ENCODE measurements at regions not wholly inside any gene's neighbourhood (a gene's known extent, or its start where the extent isn't known, plus 50 kb on each side); places are given as distances from the start of the nearest gene placed in this dataset.

DNA sequence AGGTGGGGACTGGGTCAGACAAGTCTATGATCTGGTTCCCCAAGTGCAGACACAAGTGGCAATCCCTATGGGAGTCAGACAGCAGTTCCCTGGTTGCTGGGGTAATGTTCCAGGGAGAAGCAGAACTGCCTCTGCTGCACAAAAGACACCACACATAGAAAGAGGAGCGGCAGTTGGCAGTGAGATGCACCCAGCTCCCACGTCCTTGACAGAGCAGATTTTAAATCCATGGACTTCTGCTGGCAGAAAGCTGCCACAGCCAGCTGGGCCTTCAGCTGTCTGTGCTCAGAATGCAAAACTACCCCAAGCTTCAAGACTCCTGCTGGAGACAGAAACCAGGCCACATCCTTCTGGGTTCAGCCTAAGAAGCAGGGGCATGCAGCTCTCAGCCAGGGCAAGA lies 147.2 kb downstream of the ETAA1 start:
- Histone ChIP-seq H3K4me3 (ENCODE audit: low read length in 2 of 2) (no peak overlapping the region), H3K9me3 (ENCODE audit: control insufficient read depth in 2 of 2, low read length in 2 of 2) (no peaks in the 10 kb centered on the region), H3K4me1 (ENCODE audit: control insufficient read depth in 2 of 2, insufficient read depth in 2 of 2, low read length in 2 of 2) (no peaks in the 10 kb centered on the region), H3K36me3 (ENCODE audit: control insufficient read depth in 2 of 2, insufficient read depth in 2 of 2, low read length in 2 of 2) (no peaks in the 10 kb centered on the region), H3K9ac (ENCODE audit: low read depth in 1 of 2, low read length in 2 of 2) (no peak overlapping the region), H3K27me3 (ENCODE audit: control insufficient read depth in 2 of 2, insufficient read depth in 2 of 2, low read length in 2 of 2) (no peaks in the 10 kb centered on the region), H3K27ac (ENCODE audit: low read depth in 2 of 2, low read length in 2 of 2) (no peak overlapping the region)

- H3K9ac ChIP-seq (ENCODE audit: low read depth in 1 of 2, low read length in 2 of 2), result no peak overlapping the region
- no peak overlapping the region for H3K27ac ChIP-seq (ENCODE audit: low read depth in 2 of 2, low read length in 2 of 2)
- no peaks in the 10 kb centered on the region for H3K9me3 ChIP-seq (ENCODE audit: control insufficient read depth in 2 of 2, low read length in 2 of 2)
- H3K4me3 ChIP-seq (ENCODE audit: low read length in 2 of 2), result no peak overlapping the region
- no peaks in the 10 kb centered on the region for H3K4me1 ChIP-seq (ENCODE audit: control insufficient read depth in 2 of 2, insufficient read depth in 2 of 2, low read length in 2 of 2)
- H3K36me3 ChIP-seq (ENCODE audit: control insufficient read depth in 2 of 2, insufficient read depth in 2 of 2, low read length in 2 of 2), result no peaks in the 10 kb centered on the region
- no peaks in the 10 kb centered on the region for H3K27me3 ChIP-seq (ENCODE audit: control insufficient read depth in 2 of 2, insufficient read depth in 2 of 2, low read length in 2 of 2)
Observed at GRCh38 chr2:67548317-67549201, 151.4 kb downstream of the ETAA1 start.

DNA sequence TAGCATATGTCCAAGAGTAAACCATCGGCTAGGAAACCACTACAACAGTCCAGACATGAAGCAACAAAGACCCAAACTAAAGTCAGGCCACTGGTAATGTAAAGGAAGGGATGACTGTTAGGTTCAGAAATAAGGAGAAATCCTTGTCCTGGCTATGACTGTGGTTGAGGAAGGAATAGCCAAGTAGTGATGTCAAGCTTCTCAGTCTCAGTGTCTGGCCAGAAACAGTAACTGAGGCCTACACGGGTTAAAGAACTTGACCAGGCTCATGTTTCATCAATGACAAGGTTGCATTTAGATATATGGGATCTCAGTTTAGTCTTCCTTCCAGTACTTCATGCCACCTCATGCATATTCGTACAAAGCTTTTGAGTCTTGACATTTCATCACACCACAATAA lies 162.0 kb downstream of the ETAA1 start:
- no peaks in the 10 kb centered on the region for H3K4me1 ChIP-seq (ENCODE audit: control insufficient read depth in 2 of 2, insufficient read depth in 2 of 2, low read length in 2 of 2)
- H3K27me3 ChIP-seq (ENCODE audit: control insufficient read depth in 2 of 2, insufficient read depth in 2 of 2, low read length in 2 of 2), result no peaks in the 10 kb centered on the region
- no peak overlapping the region for H3K27ac ChIP-seq (ENCODE audit: low read depth in 2 of 2, low read length in 2 of 2)
- H3K9ac ChIP-seq (ENCODE audit: low read depth in 1 of 2, low read length in 2 of 2), result no peak overlapping the region
- no peaks in the 10 kb centered on the region for H3K9me3 ChIP-seq (ENCODE audit: control insufficient read depth in 2 of 2, low read length in 2 of 2)
- no peaks in the 10 kb centered on the region for H3K36me3 ChIP-seq (ENCODE audit: control insufficient read depth in 2 of 2, insufficient read depth in 2 of 2, low read length in 2 of 2)
- no peak overlapping the region for H3K4me3 ChIP-seq (ENCODE audit: low read length in 2 of 2)

- H3K27ac ChIP-seq (ENCODE audit: low read depth in 2 of 2, low read length in 2 of 2), result no peak overlapping the region
- H3K9me3 ChIP-seq (ENCODE audit: control insufficient read depth in 2 of 2, low read length in 2 of 2), result no peaks in the 10 kb centered on the region
- H3K27me3 ChIP-seq (ENCODE audit: control insufficient read depth in 2 of 2, insufficient read depth in 2 of 2, low read length in 2 of 2), result no peaks in the 10 kb centered on the region
- H3K4me3 ChIP-seq (ENCODE audit: low read length in 2 of 2), result no peak overlapping the region
- no peak overlapping the region for H3K9ac ChIP-seq (ENCODE audit: low read depth in 1 of 2, low read length in 2 of 2)
- H3K36me3 ChIP-seq (ENCODE audit: control insufficient read depth in 2 of 2, insufficient read depth in 2 of 2, low read length in 2 of 2), result no peaks in the 10 kb centered on the region
- H3K4me1 ChIP-seq (ENCODE audit: control insufficient read depth in 2 of 2, insufficient read depth in 2 of 2, low read length in 2 of 2), result no peaks in the 10 kb centered on the region
Observed at GRCh38 chr2:67560771-67561456, 163.8 kb downstream of the ETAA1 start.

DNA sequence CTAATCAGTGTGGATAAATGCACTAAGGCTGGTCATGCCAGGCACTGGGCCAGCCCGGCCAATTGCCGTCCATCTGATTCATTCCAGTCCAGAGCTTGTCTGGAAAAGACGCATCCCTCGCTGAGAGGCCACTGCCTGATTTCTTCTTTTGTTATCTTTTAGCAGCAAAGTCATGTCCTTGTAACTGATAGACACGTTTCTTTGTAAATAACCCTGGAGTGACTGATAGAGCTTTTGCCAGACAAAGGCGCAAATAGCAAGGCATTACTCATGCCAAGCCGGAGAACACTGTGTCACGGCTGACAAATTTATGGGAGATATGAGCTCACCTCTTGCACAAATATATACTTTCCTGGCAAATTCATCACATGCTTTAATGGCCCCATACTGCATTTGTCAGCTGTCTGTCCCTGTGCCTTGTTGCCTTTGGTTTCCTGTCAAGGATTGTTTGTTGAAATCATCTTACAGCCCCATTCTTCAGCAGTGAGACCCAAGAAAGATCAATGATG lies 164.4 kb downstream of the ETAA1 start:
- Histone ChIP-seq H3K27ac (ENCODE audit: low read depth in 2 of 2, low read length in 2 of 2) (no peak overlapping the region), H3K4me1 (ENCODE audit: control insufficient read depth in 2 of 2, insufficient read depth in 2 of 2, low read length in 2 of 2) (no peaks in the 10 kb centered on the region), H3K27me3 (ENCODE audit: control insufficient read depth in 2 of 2, insufficient read depth in 2 of 2, low read length in 2 of 2) (no peaks in the 10 kb centered on the region), H3K4me3 (ENCODE audit: low read length in 2 of 2) (no peak overlapping the region), H3K36me3 (ENCODE audit: control insufficient read depth in 2 of 2, insufficient read depth in 2 of 2, low read length in 2 of 2) (no peaks in the 10 kb centered on the region), H3K9me3 (ENCODE audit: control insufficient read depth in 2 of 2, low read length in 2 of 2) (no peaks in the 10 kb centered on the region), H3K9ac (ENCODE audit: low read depth in 1 of 2, low read length in 2 of 2) (no peak overlapping the region)

- no peaks in the 10 kb centered on the region for H3K9me3 ChIP-seq (ENCODE audit: control insufficient read depth in 2 of 2, low read length in 2 of 2)
- no peak overlapping the region for H3K4me3 ChIP-seq (ENCODE audit: low read length in 2 of 2)
- no peak overlapping the region for H3K9ac ChIP-seq (ENCODE audit: low read depth in 1 of 2, low read length in 2 of 2)
- H3K36me3 ChIP-seq (ENCODE audit: control insufficient read depth in 2 of 2, insufficient read depth in 2 of 2, low read length in 2 of 2), result no peaks in the 10 kb centered on the region
- no peaks in the 10 kb centered on the region for H3K27me3 ChIP-seq (ENCODE audit: control insufficient read depth in 2 of 2, insufficient read depth in 2 of 2, low read length in 2 of 2)
- H3K4me1 ChIP-seq (ENCODE audit: control insufficient read depth in 2 of 2, insufficient read depth in 2 of 2, low read length in 2 of 2), result no peaks in the 10 kb centered on the region
- H3K27ac ChIP-seq (ENCODE audit: low read depth in 2 of 2, low read length in 2 of 2), result no peak overlapping the region
Observed at GRCh38 chr2:67564076-67564475, 166.9 kb downstream of the ETAA1 start.

DNA sequence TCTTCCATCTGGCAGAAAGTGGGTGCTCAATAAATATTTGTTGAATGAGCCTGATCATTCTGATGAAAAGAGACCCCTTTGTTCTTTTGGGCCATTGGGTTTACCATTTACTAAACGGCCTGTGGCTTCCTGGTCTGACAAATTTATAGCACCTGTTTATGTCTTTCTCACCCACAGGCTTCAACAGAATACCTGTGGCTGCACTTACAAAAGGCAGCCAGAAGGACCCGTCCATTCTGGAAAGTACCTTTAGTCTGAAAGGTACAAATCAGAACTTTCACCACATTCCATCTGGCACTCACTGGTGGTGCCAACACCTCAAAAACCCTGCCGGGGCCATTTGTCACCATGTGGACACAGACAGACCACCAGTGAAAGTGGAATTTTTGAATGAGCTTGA lies 167.5 kb downstream of the ETAA1 start:
- H3K27ac ChIP-seq (ENCODE audit: low read depth in 2 of 2, low read length in 2 of 2), result no peak overlapping the region

GRCh38 chr2:67565262-67565661 lies 168.1 kb downstream of the ETAA1 start:
- Histone ChIP-seq H3K36me3 (ENCODE audit: control insufficient read depth in 2 of 2, insufficient read depth in 2 of 2, low read length in 2 of 2) (no peaks in the 10 kb centered on the region), H3K4me3 (ENCODE audit: low read length in 2 of 2) (no peak overlapping the region), H3K4me1 (ENCODE audit: control insufficient read depth in 2 of 2, insufficient read depth in 2 of 2, low read length in 2 of 2) (no peaks in the 10 kb centered on the region), H3K27me3 (ENCODE audit: control insufficient read depth in 2 of 2, insufficient read depth in 2 of 2, low read length in 2 of 2) (no peaks in the 10 kb centered on the region), H3K27ac (ENCODE audit: low read depth in 2 of 2, low read length in 2 of 2) (no peak overlapping the region), H3K9ac (ENCODE audit: low read depth in 1 of 2, low read length in 2 of 2) (no peak overlapping the region), H3K9me3 (ENCODE audit: control insufficient read depth in 2 of 2, low read length in 2 of 2) (no peaks in the 10 kb centered on the region)

More for the DNA sequence above, 167.5 kb downstream of the ETAA1 start:
- Histone ChIP-seq H3K9me3 (ENCODE audit: control insufficient read depth in 2 of 2, low read length in 2 of 2) (no peaks in the 10 kb centered on the region), H3K4me3 (ENCODE audit: low read length in 2 of 2) (no peak overlapping the region), H3K4me1 (ENCODE audit: control insufficient read depth in 2 of 2, insufficient read depth in 2 of 2, low read length in 2 of 2) (no peaks in the 10 kb centered on the region), H3K36me3 (ENCODE audit: control insufficient read depth in 2 of 2, insufficient read depth in 2 of 2, low read length in 2 of 2) (no peaks in the 10 kb centered on the region), H3K27me3 (ENCODE audit: control insufficient read depth in 2 of 2, insufficient read depth in 2 of 2, low read length in 2 of 2) (no peaks in the 10 kb centered on the region), H3K9ac (ENCODE audit: low read depth in 1 of 2, low read length in 2 of 2) (no peak overlapping the region)

DNA sequence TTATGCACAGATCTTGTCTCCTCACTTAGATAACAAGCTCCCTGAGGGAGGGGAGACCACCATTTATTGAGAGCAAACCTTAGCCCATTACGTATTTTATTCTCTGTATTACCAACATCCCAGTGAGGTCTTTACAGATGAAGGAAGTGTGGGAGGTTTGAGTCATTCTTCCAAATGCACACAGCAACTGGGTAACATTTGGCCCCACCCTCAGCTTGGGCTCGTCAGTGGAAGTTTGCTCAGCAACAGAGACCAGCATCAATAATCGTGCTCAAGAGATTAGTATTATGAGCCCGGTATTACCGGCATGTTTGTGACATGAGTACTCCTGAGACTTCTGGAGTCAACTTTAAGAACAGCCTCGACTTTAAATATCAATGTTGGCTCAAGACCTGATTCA lies 168.6 kb downstream of the ETAA1 start:
- Histone ChIP-seq H3K4me1 (ENCODE audit: control insufficient read depth in 2 of 2, insufficient read depth in 2 of 2, low read length in 2 of 2) (no peaks in the 10 kb centered on the region), H3K27ac (ENCODE audit: low read depth in 2 of 2, low read length in 2 of 2) (no peak overlapping the region), H3K4me3 (ENCODE audit: low read length in 2 of 2) (no peak overlapping the region), H3K36me3 (ENCODE audit: control insufficient read depth in 2 of 2, insufficient read depth in 2 of 2, low read length in 2 of 2) (no peaks in the 10 kb centered on the region), H3K9me3 (ENCODE audit: control insufficient read depth in 2 of 2, low read length in 2 of 2) (no peaks in the 10 kb centered on the region), H3K27me3 (ENCODE audit: control insufficient read depth in 2 of 2, insufficient read depth in 2 of 2, low read length in 2 of 2) (no peaks in the 10 kb centered on the region), H3K9ac (ENCODE audit: low read depth in 1 of 2, low read length in 2 of 2) (no peak overlapping the region)

DNA sequence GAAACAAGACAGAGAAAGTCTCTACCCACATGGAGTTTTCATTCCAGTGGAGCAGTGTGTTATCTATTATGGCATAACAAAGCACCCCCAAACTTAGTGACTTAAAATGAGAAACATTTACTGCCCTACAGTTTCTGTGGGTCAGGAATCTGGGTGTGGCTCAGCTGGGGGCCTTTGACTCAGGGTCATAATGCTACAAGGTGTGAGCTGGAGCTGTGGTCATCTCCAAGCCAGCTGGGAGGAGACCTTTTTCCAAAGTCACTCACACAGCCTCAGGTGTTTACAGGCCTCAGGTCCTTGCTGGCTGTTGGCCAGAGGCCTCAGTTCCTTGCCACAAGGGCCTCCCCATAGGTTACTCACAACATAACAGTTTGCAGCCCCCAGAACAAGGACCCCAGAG lies 169.2 kb downstream of the ETAA1 start:
- no peaks in the 10 kb centered on the region for H3K36me3 ChIP-seq (ENCODE audit: control insufficient read depth in 2 of 2, insufficient read depth in 2 of 2, low read length in 2 of 2)
- H3K9ac ChIP-seq (ENCODE audit: low read depth in 1 of 2, low read length in 2 of 2), result no peak overlapping the region
- H3K9me3 ChIP-seq (ENCODE audit: control insufficient read depth in 2 of 2, low read length in 2 of 2), result no peaks in the 10 kb centered on the region
- H3K27ac ChIP-seq (ENCODE audit: low read depth in 2 of 2, low read length in 2 of 2), result no peak overlapping the region
- H3K4me1 ChIP-seq (ENCODE audit: control insufficient read depth in 2 of 2, insufficient read depth in 2 of 2, low read length in 2 of 2), result no peaks in the 10 kb centered on the region
- H3K4me3 ChIP-seq (ENCODE audit: low read length in 2 of 2), result no peak overlapping the region
- H3K27me3 ChIP-seq (ENCODE audit: control insufficient read depth in 2 of 2, insufficient read depth in 2 of 2, low read length in 2 of 2), result no peaks in the 10 kb centered on the region

Data from mucosa of rectum (tissue), 2 donors.